ELR (cell line): ENCODE measurements at regions not wholly inside any gene's neighbourhood (a gene's known extent, or its start where the extent isn't known, plus 50 kb on each side); places are given as distances from the start of the nearest gene placed in this dataset.

Experiments
- DNase-seq: peaks from one replicate; pipeline ENCODE4 v3.0.0-alpha.2; 2015; ENCODE audit warnings: low read depth

- DNase-seq = no peak
Observed at GRCh38 chr19:30153326-30154210, 211.5 kb downstream of the URI1 start.

DNA sequence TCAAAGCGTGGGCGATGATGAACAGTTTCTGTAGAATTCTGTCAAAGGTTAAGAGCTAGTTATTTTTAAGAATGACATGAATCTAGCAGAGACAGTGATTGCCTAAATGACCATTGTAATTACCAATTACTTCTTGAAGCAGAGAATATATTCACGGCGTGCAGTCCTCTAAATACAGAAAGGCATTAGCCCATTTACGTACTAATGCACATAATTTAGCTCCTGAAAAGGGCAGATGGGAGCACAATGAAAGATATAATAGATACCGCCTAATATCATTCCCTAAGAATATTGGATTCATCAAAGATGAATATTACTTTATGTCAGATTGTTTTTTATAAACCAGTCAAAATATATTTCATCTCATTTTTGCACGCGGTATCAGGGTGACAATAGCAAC is 212.4 kb downstream of the URI1 start:
- no peak for DNase-seq

DNA sequence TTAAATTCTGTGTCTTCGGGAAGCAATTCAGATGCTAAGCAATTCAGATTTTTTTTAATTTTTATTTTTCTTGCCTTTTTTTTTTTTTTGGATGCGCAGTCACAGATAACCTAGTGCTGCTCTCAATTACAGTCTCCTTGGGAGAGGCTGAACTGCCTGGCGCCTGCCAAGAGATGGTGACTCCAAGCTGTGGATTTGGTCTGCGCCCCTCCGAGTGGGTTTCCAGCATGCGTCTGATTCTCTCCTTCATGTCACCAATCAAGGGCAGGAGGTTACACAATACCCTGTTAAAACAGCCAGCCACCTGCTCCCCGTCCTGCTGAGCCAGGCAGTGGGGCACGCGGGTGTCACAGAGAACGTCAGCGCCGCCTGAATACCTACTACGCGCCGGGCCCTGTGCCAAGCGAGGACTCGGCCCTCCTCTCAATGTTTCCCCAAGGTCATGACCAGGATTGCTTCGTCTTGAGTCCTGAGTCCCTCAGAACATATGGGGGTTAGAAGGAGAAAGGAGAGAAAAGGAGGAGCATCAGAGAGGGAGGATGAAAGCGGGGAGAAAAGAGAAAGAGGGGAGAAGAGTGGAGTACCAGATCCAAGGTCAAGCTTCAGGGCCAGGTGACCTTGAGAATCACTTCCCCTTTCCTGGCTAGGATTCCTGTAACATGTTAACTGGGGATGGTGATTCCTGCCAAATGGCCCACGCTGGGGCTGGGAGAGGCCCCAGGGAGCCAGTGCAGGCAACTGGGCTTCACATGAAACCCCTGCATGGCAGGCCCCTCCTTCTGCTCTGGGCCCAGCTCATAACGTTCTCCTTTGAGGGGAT is 213.6 kb downstream of the URI1 start:
- DNase-seq = no peak

- no peak for DNase-seq
Observed at GRCh38 chr19:30156646-30157045, 214.6 kb downstream of the URI1 start.

DNA sequence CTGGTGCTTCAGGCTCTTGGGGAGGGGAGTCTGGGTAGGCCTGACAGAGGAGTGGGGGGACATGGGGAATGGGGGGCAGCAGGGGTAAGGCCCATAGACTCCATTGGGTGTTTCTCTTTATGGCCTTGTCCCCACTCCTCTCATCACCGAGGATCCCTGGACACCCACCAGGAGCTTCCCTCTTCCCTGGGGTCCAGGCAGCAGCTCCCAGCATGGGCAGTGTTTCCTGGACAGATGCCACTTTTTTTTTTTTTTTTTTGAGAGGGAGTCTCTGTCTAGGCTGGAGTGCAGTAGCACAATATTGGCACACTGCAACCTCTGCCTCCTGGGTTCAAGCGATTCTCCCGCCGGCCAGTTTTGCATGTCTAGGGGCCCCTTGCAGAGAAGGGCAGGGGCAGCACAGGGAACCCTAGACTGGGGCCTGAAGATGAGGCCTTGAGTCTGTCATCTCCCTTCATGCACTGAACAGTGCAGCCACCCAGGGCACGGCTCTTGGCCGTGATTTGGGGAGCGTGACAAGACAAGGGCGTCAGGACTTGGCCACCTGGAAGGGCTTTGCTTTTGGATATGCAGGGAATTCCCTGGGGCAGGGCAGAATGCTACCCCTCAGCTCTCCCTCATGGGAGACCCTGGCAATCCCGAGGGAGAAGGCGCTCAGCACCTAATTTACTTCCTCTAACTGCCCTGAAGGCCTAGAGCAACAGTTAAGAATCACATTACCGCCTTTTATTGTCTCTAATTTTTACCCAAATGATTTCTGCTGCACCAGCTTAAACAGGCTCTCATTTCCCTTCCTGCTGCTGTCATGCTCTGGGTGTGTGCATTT is 213.9 kb upstream of the ZNF536 start:
- no peak for DNase-seq

DNA sequence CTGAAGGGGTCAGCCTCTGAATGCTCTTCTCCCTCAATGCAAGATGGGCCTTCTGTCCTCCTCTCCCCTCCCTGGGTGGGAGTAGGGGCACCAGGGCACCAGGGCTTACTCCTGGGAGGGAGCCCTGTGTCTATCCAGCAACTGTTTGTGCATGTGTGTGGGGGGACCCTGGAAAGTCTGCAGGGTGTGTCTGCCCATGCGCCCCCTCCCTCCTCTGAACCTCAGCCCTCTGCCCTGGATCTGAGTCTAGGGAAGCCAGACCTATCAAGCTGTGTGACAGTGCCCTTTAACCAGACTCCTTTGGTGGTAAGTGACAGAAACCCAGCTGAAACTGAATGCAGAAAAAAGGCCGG is 213.3 kb upstream of the ZNF536 start:
- no peak for DNase-seq

DNA sequence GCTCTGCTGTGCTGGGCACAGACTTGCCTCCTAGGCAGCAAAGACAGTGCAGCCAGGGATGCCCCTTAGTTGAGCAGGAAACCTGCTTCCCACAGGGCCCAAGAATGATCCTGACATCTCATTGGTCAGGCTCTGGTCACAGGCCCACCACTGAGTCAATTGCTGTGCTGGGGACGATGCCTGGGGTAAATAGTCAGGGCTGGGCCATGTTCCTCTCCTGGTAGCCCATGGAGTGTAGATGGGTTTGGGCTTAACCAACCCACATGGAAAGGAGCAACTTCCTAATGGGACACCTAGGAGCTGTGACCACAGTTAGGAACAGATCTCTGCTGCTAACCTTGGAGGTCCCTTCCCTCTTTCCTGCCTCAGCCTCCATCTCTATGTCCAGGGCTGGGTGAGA is 212.5 kb upstream of the ZNF536 start:
- no peak for DNase-seq

DNA sequence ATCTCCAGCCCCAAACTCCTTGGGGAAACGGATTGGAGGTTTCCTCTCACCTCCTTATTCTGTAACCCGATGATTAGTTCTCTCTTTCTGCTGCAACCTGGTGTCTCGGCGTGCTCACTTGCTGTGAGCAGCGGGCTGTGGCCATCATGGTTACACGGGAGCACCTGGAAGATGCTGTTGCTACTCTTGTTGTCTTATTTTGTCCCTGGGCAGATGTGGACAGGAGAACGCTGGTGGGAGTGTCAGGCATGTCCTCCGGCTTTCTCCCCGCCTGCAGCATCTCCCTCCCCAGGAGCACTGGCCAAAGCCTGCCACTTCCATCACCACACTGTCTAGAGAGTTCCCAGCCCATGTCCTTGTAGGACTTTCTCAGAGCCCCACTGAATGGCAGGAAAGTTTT is 211.8 kb upstream of the ZNF536 start:
- DNase-seq = no peak

- no peak for DNase-seq
Observed at GRCh38 chr19:30161021-30161655, 211.0 kb upstream of the ZNF536 start.

- DNase-seq = no peak
Observed at GRCh38 chr19:30161770-30162169, 210.4 kb upstream of the ZNF536 start.

GRCh38 chr19:30162718-30163117 is 209.5 kb upstream of the ZNF536 start:
- DNase-seq = no peak

GRCh38 chr19:30163663-30164062 is 208.5 kb upstream of the ZNF536 start:
- no peak for DNase-seq

- DNase-seq = no peak
Observed at GRCh38 chr19:30165228-30165813, 206.9 kb upstream of the ZNF536 start.

DNA sequence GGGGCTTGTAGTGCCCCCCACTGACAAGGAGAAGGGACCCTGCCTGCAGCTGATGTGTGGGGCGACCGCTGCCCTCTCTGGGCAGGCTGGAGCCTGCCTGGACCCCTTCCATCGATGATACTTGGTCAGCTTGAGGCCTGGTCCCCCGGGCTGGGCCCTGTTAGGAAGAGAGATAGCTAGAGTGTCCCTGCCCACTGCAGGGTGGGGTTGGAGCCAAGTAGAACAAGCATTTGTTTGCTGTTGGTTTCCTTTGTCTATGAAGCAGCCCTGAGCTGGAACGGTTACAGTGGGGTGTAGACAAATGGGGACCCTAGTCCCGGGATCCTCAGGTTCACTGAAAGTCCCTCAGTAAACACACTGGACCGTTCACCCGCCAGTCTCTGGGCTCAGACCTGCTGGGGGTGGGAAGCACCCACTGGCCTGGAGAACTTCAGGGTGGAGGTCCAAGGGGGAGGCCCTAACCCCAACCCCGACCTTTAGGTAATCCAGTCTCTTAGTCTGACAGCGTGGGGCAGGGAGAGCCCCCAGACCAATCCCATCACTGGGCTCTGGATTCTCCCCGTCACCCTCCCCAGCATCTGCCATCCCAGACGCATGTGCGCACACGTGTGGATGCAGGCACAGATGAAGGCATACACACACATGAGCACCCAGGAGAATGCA is 204.8 kb upstream of the ZNF536 start:
- DNase-seq = no peak

GRCh38 chr19:30167976-30168635 is 204.1 kb upstream of the ZNF536 start:
- no peak for DNase-seq

DNA sequence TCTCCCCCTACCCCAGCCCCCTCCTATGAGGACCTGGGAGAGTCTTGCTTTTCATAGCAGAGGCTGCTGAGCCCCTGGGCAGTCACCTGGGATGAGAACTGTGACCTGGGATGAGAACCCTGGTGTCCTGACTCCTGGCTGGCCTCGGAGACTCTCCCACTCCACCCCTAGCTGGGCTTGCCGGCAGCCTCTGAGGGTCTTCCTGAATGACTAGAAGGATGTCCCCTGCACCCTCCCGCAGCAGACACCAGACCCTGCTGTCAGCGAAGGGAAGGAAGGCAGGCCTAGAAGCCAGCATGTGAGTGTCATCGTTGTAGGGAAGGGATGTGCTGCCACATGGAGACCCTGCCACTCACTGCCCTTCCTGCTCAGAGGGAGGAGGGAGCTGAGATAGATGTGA is 203.4 kb upstream of the ZNF536 start:
- no peak for DNase-seq

DNA sequence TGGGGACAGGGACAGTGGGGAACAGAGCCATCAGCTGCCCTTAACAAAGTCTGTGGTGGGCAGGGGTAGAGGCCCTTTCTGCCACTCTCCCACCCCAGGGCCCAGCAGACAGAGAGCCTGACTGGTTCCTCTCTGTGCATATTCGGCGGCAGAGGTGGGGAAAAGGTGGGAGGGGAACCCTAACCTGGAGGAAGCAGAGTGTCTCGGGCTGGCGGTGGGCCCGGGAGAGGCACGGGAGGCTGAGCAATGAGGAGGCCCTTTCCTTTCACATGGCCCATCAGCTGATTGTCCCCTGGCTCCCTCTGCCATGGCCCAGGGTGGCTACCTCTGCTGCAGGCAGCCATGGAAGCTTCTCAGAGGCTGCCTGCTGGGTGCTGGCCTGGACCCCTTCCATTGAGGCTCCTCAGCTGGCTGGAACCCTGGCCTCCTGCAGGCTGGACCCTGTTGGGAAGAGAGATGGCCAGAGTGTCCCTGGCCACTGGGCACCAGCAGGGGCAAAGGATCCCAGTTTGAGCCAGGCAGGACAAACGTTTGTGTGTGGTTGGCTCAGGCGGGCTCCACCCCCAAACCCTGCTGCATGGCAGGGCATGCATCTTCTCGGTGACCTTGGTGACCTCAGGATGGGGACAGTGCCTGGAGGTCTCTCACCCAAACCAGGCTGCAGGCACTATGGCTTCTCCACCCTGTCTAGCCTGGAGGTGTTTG is 202.8 kb upstream of the ZNF536 start:
- no peak for DNase-seq

DNA sequence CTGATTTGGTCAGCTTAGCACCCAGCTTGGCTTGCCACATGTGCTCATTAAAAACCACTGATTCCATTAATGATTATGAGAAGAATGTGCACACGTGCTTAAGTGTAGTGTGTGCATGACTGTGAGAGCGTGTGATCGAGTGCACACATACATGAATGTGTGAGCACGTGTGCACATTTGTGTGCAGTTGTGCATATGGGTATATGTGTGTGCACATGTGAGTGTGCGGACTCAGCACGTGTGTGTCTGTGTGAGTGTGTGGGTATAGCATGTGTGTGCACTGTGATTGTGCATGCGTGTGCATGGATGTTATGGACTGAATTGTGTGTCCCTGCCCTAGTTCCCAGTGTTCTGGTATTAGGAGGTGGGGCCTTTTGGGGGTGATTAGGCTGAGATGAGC is 202.1 kb upstream of the ZNF536 start:
- DNase-seq = no peak

DNA sequence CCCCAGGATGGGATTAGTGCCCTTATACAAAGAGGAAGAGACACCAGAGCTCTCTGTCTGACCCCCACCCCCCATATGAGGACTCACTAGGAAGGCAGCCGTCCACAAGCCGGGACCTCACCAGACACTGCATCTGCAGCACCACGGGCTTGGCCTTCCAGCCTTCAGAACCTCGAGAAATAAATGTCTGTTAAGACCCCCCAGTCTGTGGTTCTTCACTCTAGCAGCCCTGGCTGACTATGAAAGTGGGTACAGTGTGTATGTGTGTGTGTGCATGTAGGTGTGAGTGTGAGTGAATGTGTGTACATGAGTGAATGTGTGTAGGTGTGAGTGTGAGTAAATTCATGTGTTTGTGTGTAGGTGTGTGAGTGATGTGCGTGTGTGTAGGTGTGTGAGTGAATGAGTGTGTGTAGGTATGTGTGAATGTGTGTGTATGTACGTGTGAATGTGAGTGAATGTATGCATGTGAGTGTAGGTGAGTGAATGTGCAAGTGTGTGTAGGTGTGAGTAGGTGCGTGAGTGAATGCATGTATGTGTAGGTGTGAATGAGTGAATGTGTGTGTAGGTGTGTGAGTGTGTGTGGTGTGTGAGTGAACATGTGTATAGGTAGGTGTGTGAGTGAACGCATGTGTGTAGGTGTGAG is 201.6 kb upstream of the ZNF536 start:
- no peak for DNase-seq
